ENCODE measurements at regions not wholly inside any gene's neighbourhood (a gene's known extent, or its start where the extent isn't known, plus 50 kb on each side); places are given as distances from the start of the nearest gene placed in this dataset.

GRCh38 chr17:26807024-26807423, 486.9 kb upstream of the WSB1 start:
- Histone ChIP-seq H2AFZ (ENCODE audit: low read depth, low read length) (no peak overlapping the region), H4K20me1 (ENCODE audit: insufficient read depth, low read length) (no peaks in the 10 kb centered on the region), H3K4me1 (ENCODE audit: low read length) (no peaks in the 10 kb centered on the region), H3K27me3 (ENCODE audit: low read depth, low read length) (no peaks in the 10 kb centered on the region), H3K79me2 (ENCODE audit: low read length) (no peaks in the 10 kb centered on the region), H3K4me2 (ENCODE audit: low read length) (no peak overlapping the region), H3K9me3 (ENCODE audit: insufficient read depth, low read length) (peaks cover 38% of the 10 kb centered on the region), H3K36me3 (replicated peaks; ENCODE audit: low read depth, low read length) (no peaks in the 10 kb centered on the region), H3K9ac (ENCODE audit: low read length) (no peak overlapping the region), H3K4me3 (ENCODE audit: low read length) (no peak overlapping the region), H3K27ac (ENCODE audit: low read length) (no peak overlapping the region)
- TF ChIP-seq CTCF (IDR thresholded peaks at IDR 0.05; ENCODE audit: low read depth, low read length), result no peak

GRCh38 chr17:26809033-26809432, 484.9 kb upstream of the WSB1 start:
- Histone ChIP-seq H4K20me1 (ENCODE audit: insufficient read depth, low read length) (no peaks in the 10 kb centered on the region), H3K4me3 (ENCODE audit: low read length) (no peak overlapping the region), H3K79me2 (ENCODE audit: low read length) (no peaks in the 10 kb centered on the region)

GRCh38 chr17:26818736-26819135, 475.2 kb upstream of the WSB1 start:
- no peak overlapping the region for H3K4me2 ChIP-seq (ENCODE audit: low read length)
- H4K20me1 ChIP-seq (ENCODE audit: insufficient read depth, low read length), result no peaks in the 10 kb centered on the region
- no peaks in the 10 kb centered on the region for H3K79me2 ChIP-seq (ENCODE audit: low read length)
- H3K36me3 ChIP-seq (replicated peaks; ENCODE audit: low read depth, low read length), result no peaks in the 10 kb centered on the region
- no peaks in the 10 kb centered on the region for H3K4me1 ChIP-seq (ENCODE audit: low read length)
- peaks cover 78% of the 10 kb centered on the region for H3K9me3 ChIP-seq (ENCODE audit: insufficient read depth, low read length)
- no peak overlapping the region for H3K4me3 ChIP-seq (ENCODE audit: low read length)
- no peak overlapping the region for H3K9ac ChIP-seq (ENCODE audit: low read length)
- H2AFZ ChIP-seq (ENCODE audit: low read depth, low read length), result no peak overlapping the region
- TF ChIP-seq EZH2phosphoT487 (IDR thresholded peaks at IDR 0.05; ENCODE audit: low read depth), result no peak
- TF ChIP-seq CTCF (IDR thresholded peaks at IDR 0.05; ENCODE audit: low read depth, low read length), result no peak
- no peak overlapping the region for H3K27ac ChIP-seq (ENCODE audit: low read length)
- H3K27me3 ChIP-seq (ENCODE audit: low read depth, low read length), result no peaks in the 10 kb centered on the region

More at GRCh38 chr17:26809033-26809432, 484.9 kb upstream of the WSB1 start:
- Histone ChIP-seq H2AFZ (ENCODE audit: low read depth, low read length) (no peak overlapping the region), H3K27me3 (ENCODE audit: low read depth, low read length) (no peaks in the 10 kb centered on the region), H3K9me3 (ENCODE audit: insufficient read depth, low read length) (peaks cover 51% of the 10 kb centered on the region), H3K4me1 (ENCODE audit: low read length) (no peaks in the 10 kb centered on the region), H3K4me2 (ENCODE audit: low read length) (no peak overlapping the region), H3K9ac (ENCODE audit: low read length) (no peak overlapping the region), H3K27ac (ENCODE audit: low read length) (no peak overlapping the region), H3K36me3 (replicated peaks; ENCODE audit: low read depth, low read length) (no peaks in the 10 kb centered on the region)
- TF ChIP-seq EZH2phosphoT487 (IDR thresholded peaks at IDR 0.05; ENCODE audit: low read depth) (no peak), CTCF (IDR thresholded peaks at IDR 0.05; ENCODE audit: low read depth, low read length) (no peak)

Measured in OCI-LY3 (cell line).